H1 (cell line): ENCODE measurements at regions not wholly inside any gene's neighbourhood (a gene's known extent, or its start where the extent isn't known, plus 50 kb on each side); places are given as distances from the start of the nearest gene placed in this dataset.
"Not testable (repeated sequence)": the region's sequence is repeated elsewhere in the genome, so short reads cannot be mapped to it uniquely, and the experiment has no call there.

ENCODE experiments used
- CTCF ChIA-PET: fragments of 300-600 bp; sonication (Branson Sonifier 250); formaldehyde crosslinking; loops from one replicate; lab custom pipeline; 2021; ENCODE audit not compliant: partially characterized antibody; lab: Charles Lee
- POLR2A ChIA-PET: fragments of 300-600 bp; sonication (Branson Sonifier 250); formaldehyde crosslinking; loops from one replicate; lab custom pipeline; 2021; ENCODE audit warnings: inconsistent platforms; ENCODE audit not compliant: partially characterized antibody; lab: Charles Lee
- DNase-seq, 2 experiments: peaks; one replicate each; pipeline versions ENCODE4 v3.0.0 to v3.0.0-alpha.2; 2010 to 2022; ENCODE audit warnings: low spot score in 2 of 2, low read depth in 1 of 2, mixed read lengths in 1 of 2
- FAIRE-seq: peaks from 2 replicates; lab custom pipeline; 2011; peaks lifted over from hg19 to GRCh38; lab: Jason Lieb, UNC
- H2AFZ ChIP-seq: 2 replicates; pipeline ENCODE4 v1.8.1; 2012; ENCODE audit warnings: low read length, inconsistent platforms
- H2AK5ac ChIP-seq: 2 replicates; pipeline ENCODE4 v1.6.1; 2013; ENCODE audit warnings: low read depth, low read length
- H2BK120ac ChIP-seq: replicated peaks from 2 replicates; pipeline ENCODE3; 2013; ENCODE audit warnings: low read depth, low read length, inconsistent platforms
- H2BK12ac ChIP-seq: 2 replicates; pipeline ENCODE4 v1.6.1; 2013; ENCODE audit warnings: low read depth, low read length
- H2BK15ac ChIP-seq: 2 replicates; pipeline ENCODE4 v1.6.1; 2013; ENCODE audit warnings: low read length
- H2BK20ac ChIP-seq: 2 replicates; pipeline ENCODE4 v1.6.1; 2013; ENCODE audit warnings: low read length
- H2BK5ac ChIP-seq: 2 replicates; pipeline ENCODE4 v1.6.1; 2013; ENCODE audit warnings: low read depth, low read length
- H3K14ac ChIP-seq: 2 replicates; pipeline ENCODE4 v1.6.1; 2013; ENCODE audit warnings: inconsistent platforms; ENCODE audit not compliant: insufficient read length
- H3K18ac ChIP-seq: 2 replicates; pipeline ENCODE4 v1.6.1; 2013; ENCODE audit warnings: low read length; ENCODE audit errors: extremely low read depth
- H3K23ac ChIP-seq: 2 replicates; pipeline ENCODE4 v1.6.1; 2013; ENCODE audit warnings: inconsistent platforms; ENCODE audit not compliant: insufficient read length
- H3K23me2 ChIP-seq: 2 replicates; pipeline ENCODE4 v1.6.1; 2013; ENCODE audit warnings: low read depth, low read length
- H3K27ac ChIP-seq: 2 replicates; pipeline ENCODE4 v1.6.1; 2011; ENCODE audit warnings: low read depth, low read length, inconsistent platforms
- H3K27me3 ChIP-seq, 4 experiments: replicated peaks in 1 of 4; 1 replicate in 1 of 4; 2 replicates in 3 of 4; pipeline versions ENCODE4 v1.6.1 to v1.8.1; 2011 to 2013; ENCODE audit warnings: low read length in 3 of 4, mild to moderate bottlenecking in 3 of 4, inconsistent platforms in 2 of 4, mixed read lengths in 2 of 4, moderate library complexity in 1 of 4; ENCODE audit not compliant: control insufficient read depth in 3 of 4, insufficient read depth in 3 of 4; ENCODE audit errors: extremely low read depth in 1 of 4
- H3K36me3 ChIP-seq, 4 experiments: 2 replicates each; pipeline versions ENCODE4 v1.6.1 to v1.8.1; 2011 to 2013; ENCODE audit warnings: mild to moderate bottlenecking in 4 of 4, low read length in 3 of 4, moderate library complexity in 2 of 4, control low read depth in 1 of 4, inconsistent platforms in 1 of 4; ENCODE audit not compliant: insufficient read depth in 4 of 4, control insufficient read depth in 2 of 4
- H3K4ac ChIP-seq: replicated peaks from 2 replicates; pipeline ENCODE3; 2013; ENCODE audit warnings: low read length, low read depth, mixed read lengths, inconsistent platforms; ENCODE audit not compliant: insufficient read length
- H3K4me1 ChIP-seq, 4 experiments: replicated peaks in 1 of 4; 1 replicate in 1 of 4; 2 replicates in 3 of 4; pipeline versions ENCODE4 v1.6.1 to v1.8.1; 2011 to 2013; ENCODE audit warnings: low read length in 3 of 4, inconsistent platforms in 2 of 4, mixed read lengths in 1 of 4; ENCODE audit not compliant: insufficient read depth in 4 of 4, control insufficient read depth in 3 of 4
- H3K4me2 ChIP-seq, 2 experiments: 2 replicates each; pipeline versions ENCODE4 v1.6.1 to v1.8.1; 2011 to 2013; ENCODE audit warnings: low read depth in 2 of 2, low read length in 2 of 2, control low read depth in 1 of 2, inconsistent platforms in 1 of 2, mild to moderate bottlenecking in 1 of 2; ENCODE audit not compliant: insufficient read depth in 1 of 2
- H3K4me3 ChIP-seq, 4 experiments: fragments of 200-600, 300-600 bp in 1 of 4; sonication (generic), shearing (Covaris generic), sonication (Bioruptor Twin) in 1 of 4; 2 replicates each; pipeline versions ENCODE4 v1.5.1 to v1.8.1; 2011 to 2016; ENCODE audit warnings: low read length in 4 of 4, low read depth in 3 of 4, control low read depth in 2 of 4, inconsistent platforms in 2 of 4, mild to moderate bottlenecking in 2 of 4, mixed read lengths in 1 of 4, moderate library complexity in 1 of 4; ENCODE audit not compliant: insufficient read depth in 2 of 4; ENCODE audit errors: extremely low read depth in 1 of 4
- H3K56ac ChIP-seq: replicated peaks from 2 replicates; pipeline ENCODE3; 2013; ENCODE audit warnings: low read depth, mild to moderate bottlenecking, mixed read lengths, low read length, inconsistent platforms; ENCODE audit not compliant: insufficient read length
- H3K79me1 ChIP-seq: 2 replicates; pipeline ENCODE4 v1.6.1; 2013; ENCODE audit warnings: low read depth, low read length, control low read depth
- H3K79me2 ChIP-seq, 2 experiments: 2 replicates each; pipeline versions ENCODE4 v1.6.1 to v1.8.1; 2012 to 2013; ENCODE audit warnings: low read length in 2 of 2, mild to moderate bottlenecking in 2 of 2, inconsistent platforms in 1 of 2; ENCODE audit not compliant: insufficient read depth in 2 of 2, control insufficient read depth in 1 of 2
- H3K9ac ChIP-seq, 4 experiments: replicated peaks in 1 of 4; 1 replicate in 1 of 4; 2 replicates in 3 of 4; pipeline versions ENCODE4 v1.6.1 to v1.8.1; 2011 to 2013; ENCODE audit warnings: low read depth in 3 of 4, low read length in 3 of 4, control low read depth in 2 of 4, mild to moderate bottlenecking in 2 of 4, moderate library complexity in 2 of 4, inconsistent platforms in 1 of 4; ENCODE audit errors: extremely low read depth in 1 of 4
- H3K9me3 ChIP-seq, 2 experiments: 2 replicates each; pipeline versions ENCODE4 v1.6.1 to v1.8.1; 2012 to 2013; ENCODE audit warnings: mild to moderate bottlenecking in 2 of 2, moderate library complexity in 2 of 2, control low read depth in 1 of 2, inconsistent platforms in 1 of 2, low read depth in 1 of 2, low read length in 1 of 2, mixed read lengths in 1 of 2; ENCODE audit not compliant: insufficient read depth in 2 of 2
- H4K20me1 ChIP-seq, 2 experiments: replicated peaks in 1 of 2; 2 replicates each; pipeline versions ENCODE3 to v1.8.1; 2011 to 2013; ENCODE audit warnings: inconsistent platforms in 2 of 2, low read length in 2 of 2, mild to moderate bottlenecking in 1 of 2; ENCODE audit not compliant: insufficient read depth in 2 of 2, control insufficient read depth in 1 of 2
- H4K5ac ChIP-seq: 2 replicates; pipeline ENCODE4 v1.6.1; 2013; ENCODE audit warnings: low read length, low read depth, mixed read lengths, inconsistent platforms; ENCODE audit not compliant: insufficient read length
- H4K8ac ChIP-seq: 2 replicates; pipeline ENCODE4 v1.8.0; 2013; ENCODE audit warnings: mild to moderate bottlenecking, moderate library complexity, low read length, inconsistent platforms; ENCODE audit not compliant: insufficient read depth; ENCODE audit errors: extremely low read depth
- H4K91ac ChIP-seq: replicated peaks from 2 replicates; pipeline ENCODE3; 2013; ENCODE audit warnings: low read length, mixed read lengths, inconsistent platforms; ENCODE audit not compliant: insufficient read length
- WGBS, 2 experiments: shearing (Covaris generic) in 1 of 2; methylation state at CpG; one replicate each; pipeline versions ENCODE4 v1.1.6 to v1.1.7; 2013 to 2015; ENCODE audit warnings: low lambda C conversion rate in 2 of 2, mixed read lengths in 2 of 2, inconsistent platforms in 1 of 2, low coverage in 1 of 2, missing lambda C conversion rate in 1 of 2; ENCODE audit not compliant: insufficient replicate concordance in 2 of 2, insufficient coverage in 1 of 2, insufficient read length in 1 of 2; ENCODE audit errors: extremely low coverage in 1 of 2, missing lambda C conversion rate in 1 of 2; 5-methylcytosine and 5-hydroxymethylcytosine counted together

- H2BK20ac ChIP-seq, H3K14ac ChIP-seq, H2BK5ac ChIP-seq, H3K23me2 ChIP-seq, H3K4me3 ChIP-seq, H2BK15ac ChIP-seq, POLR2A ChIA-PET, H2BK120ac ChIP-seq, H4K5ac ChIP-seq, FAIRE-seq, CTCF ChIA-PET, H3K27ac ChIP-seq, H2BK12ac ChIP-seq, H2AK5ac ChIP-seq, DNase-seq, H2AFZ ChIP-seq, H3K36me3 ChIP-seq, H3K56ac ChIP-seq, H4K91ac ChIP-seq, H3K79me1 ChIP-seq, H4K8ac ChIP-seq, H3K27me3 ChIP-seq, H3K4me1 ChIP-seq, H3K79me2 ChIP-seq, H3K4ac ChIP-seq, H3K18ac ChIP-seq, H3K9ac ChIP-seq, H3K23ac ChIP-seq, H3K4me2 ChIP-seq, H4K20me1 ChIP-seq: not testable (repeated sequence)
- peaks cover 47 to 62% of the 10 kb centered on the region in 2 experiments; a peak in 3 of 4 replicates for H3K9me3 ChIP-seq
- WGBS, 2 experiments, result 83% methylated on average over 2 of the region's 2 CpGs; no CpG with 5 or more reads in 1 of the 2 experiments
Measured at GRCh38 chr20:55930876-55931275, 74.4 kb downstream of the CBLN4 start.
